T-helper 17 cell (primary cell): ENCODE measurements at regions not wholly inside any gene's neighbourhood (a gene's known extent, or its start where the extent isn't known, plus 50 kb on each side); places are given as distances from the start of the nearest gene placed in this dataset.
A peak's percentile ranks its signal among the peaks of the same experiment; 100 is the strongest.

Experiments used
- ATAC-seq: fragments of 150-1000 bp; cut with Tn5 transposase; 2 replicates; pipeline ENCODE4 v1.10.0; 2021; ENCODE audit warnings: mild to moderate bottlenecking, moderate library complexity
- DNase-seq, 3 donors: peaks; one replicate each; pipeline versions ENCODE4 v3.0.0 to v3.0.0-alpha.2; 2020 to 2021
- H3K9me3 ChIP-seq: one replicate; pipeline ENCODE4 v1.7.0; 2013; ENCODE audit warnings: low read length, mild to moderate bottlenecking; ENCODE audit not compliant: control insufficient read depth, poor library complexity, severe bottlenecking
- H3K27ac Mint-ChIP-seq: one replicate; pipeline ENCODE4 v1.8.0; 2022; ENCODE audit warnings: mild to moderate bottlenecking, moderate library complexity, mixed read lengths
- H3K27me3 Mint-ChIP-seq: one replicate; pipeline ENCODE4 v1.8.0; 2022; ENCODE audit warnings: mixed read lengths
- H3K36me3 Mint-ChIP-seq: one replicate; pipeline ENCODE4 v1.8.0; 2022; ENCODE audit warnings: low read depth, mixed read lengths
- H3K4me1 Mint-ChIP-seq: one replicate; pipeline ENCODE4 v1.8.0; 2022; ENCODE audit warnings: mild to moderate bottlenecking, mixed read lengths
- H3K4me3 Mint-ChIP-seq: one replicate; pipeline ENCODE4 v1.8.0; 2022; ENCODE audit warnings: mild to moderate bottlenecking, moderate library complexity, mixed read lengths

GRCh38 chr20:23242556-23243180 lies 107.9 kb upstream of the NXT1 start:
- peaks cover 27% of the 10 kb centered on the region for H3K27me3 Mint-ChIP-seq
- ATAC-seq (no peak), DNase-seq (no peak)
- H3K4me1 Mint-ChIP-seq: no peaks in the 10 kb centered on the region
- no peaks in the 10 kb centered on the region for H3K9me3 ChIP-seq
- no peak overlapping the region for H3K4me3 Mint-ChIP-seq
- no peaks in the 10 kb centered on the region for H3K36me3 Mint-ChIP-seq
- H3K27ac Mint-ChIP-seq: no peak overlapping the region

- H3K4me1 Mint-ChIP-seq: no peaks in the 10 kb centered on the region
- peaks cover 23% of the 10 kb centered on the region for H3K27me3 Mint-ChIP-seq
- no peak for ATAC-seq
- no peak overlapping the region for H3K27ac Mint-ChIP-seq
- DNase-seq: no peak
- H3K4me3 Mint-ChIP-seq: no peak overlapping the region
- no peaks in the 10 kb centered on the region for H3K36me3 Mint-ChIP-seq
- H3K9me3 ChIP-seq: no peaks in the 10 kb centered on the region
These were observed 108.5 kb upstream of the NXT1 start for GRCh38 chr20:23242104-23242503.

GRCh38 chr20:23241416-23241815 lies 109.2 kb upstream of the NXT1 start:
- Mint-ChIP-seq H3K27ac (no peak overlapping the region), H3K27me3 (peaks cover 16% of the 10 kb centered on the region), H3K4me3 (no peak overlapping the region), H3K4me1 (no peaks in the 10 kb centered on the region), H3K36me3 (no peaks in the 10 kb centered on the region)
- DNase-seq: no peak
- ATAC-seq: no peak
- H3K9me3 ChIP-seq: no peaks in the 10 kb centered on the region

- H3K36me3 Mint-ChIP-seq: no peaks in the 10 kb centered on the region
- no peak for ATAC-seq
- H3K27ac Mint-ChIP-seq: no peak overlapping the region
- DNase-seq: no peak
- H3K27me3 Mint-ChIP-seq: peaks cover 14% of the 10 kb centered on the region
- H3K9me3 ChIP-seq: no peaks in the 10 kb centered on the region
- no peaks in the 10 kb centered on the region for H3K4me1 Mint-ChIP-seq
- H3K4me3 Mint-ChIP-seq: no peak overlapping the region
These were observed 110.1 kb upstream of the NXT1 start for GRCh38 chr20:23240519-23240918.

GRCh38 chr20:23237201-23237600 lies 113.4 kb upstream of the NXT1 start:
- Mint-ChIP-seq H3K4me3 (no peak overlapping the region), H3K36me3 (no peaks in the 10 kb centered on the region), H3K27ac (no peak overlapping the region), H3K4me1 (no peaks in the 10 kb centered on the region), H3K27me3 (peaks cover 9% of the 10 kb centered on the region)
- no peaks in the 10 kb centered on the region for H3K9me3 ChIP-seq
- ATAC-seq: no peak
- no peak for DNase-seq

GRCh38 chr20:23235173-23236027 lies 115.2 kb upstream of the NXT1 start:
- no peak overlapping the region for H3K4me3 Mint-ChIP-seq

GRCh38 chr20:23234311-23235078 lies 116.1 kb upstream of the NXT1 start:
- no peaks in the 10 kb centered on the region for H3K9me3 ChIP-seq
- DNase-seq (no peak), ATAC-seq (no peak)
- H3K4me1 Mint-ChIP-seq: no peaks in the 10 kb centered on the region
- H3K36me3 Mint-ChIP-seq: peaks cover 2% of the 10 kb centered on the region
- H3K4me3 Mint-ChIP-seq: no peak overlapping the region
- no peak overlapping the region for H3K27ac Mint-ChIP-seq
- H3K27me3 Mint-ChIP-seq: peaks cover 10% of the 10 kb centered on the region

More at GRCh38 chr20:23235173-23236027, 115.2 kb upstream of the NXT1 start:
- peaks cover 2% of the 10 kb centered on the region for H3K36me3 Mint-ChIP-seq
- ATAC-seq (peak; percentile 59), DNase-seq (peak in 1 of 3 donors; percentile 19)
- no peaks in the 10 kb centered on the region for H3K9me3 ChIP-seq
- no peaks in the 10 kb centered on the region for H3K4me1 Mint-ChIP-seq
- peaks cover 5% of the 10 kb centered on the region for H3K27me3 Mint-ChIP-seq
- H3K27ac Mint-ChIP-seq: no peak overlapping the region

GRCh38 chr20:23233341-23233740 lies 117.2 kb upstream of the NXT1 start:
- Mint-ChIP-seq H3K27ac (no peak overlapping the region), H3K4me3 (no peak overlapping the region), H3K4me1 (no peaks in the 10 kb centered on the region), H3K36me3 (peaks cover 2% of the 10 kb centered on the region), H3K27me3 (peaks cover 10% of the 10 kb centered on the region)
- H3K9me3 ChIP-seq: no peaks in the 10 kb centered on the region
- DNase-seq: no peak
- no peak for ATAC-seq

- no peaks in the 10 kb centered on the region for H3K9me3 ChIP-seq
- Mint-ChIP-seq H3K36me3 (peaks cover 2% of the 10 kb centered on the region), H3K4me1 (no peaks in the 10 kb centered on the region), H3K4me3 (no peak overlapping the region), H3K27ac (no peak overlapping the region), H3K27me3 (peaks cover 6% of the 10 kb centered on the region)
- ATAC-seq: no peak
- no peak for DNase-seq
These were observed 117.8 kb upstream of the NXT1 start for GRCh38 chr20:23232679-23233308.

GRCh38 chr20:23232219-23232581 lies 118.4 kb upstream of the NXT1 start:
- Mint-ChIP-seq H3K4me1 (no peaks in the 10 kb centered on the region), H3K36me3 (peaks cover 2% of the 10 kb centered on the region), H3K4me3 (no peak overlapping the region), H3K27me3 (peaks cover 6% of the 10 kb centered on the region), H3K27ac (no peak overlapping the region)
- no peaks in the 10 kb centered on the region for H3K9me3 ChIP-seq
- no peak for ATAC-seq
- DNase-seq: no peak

- no peak for DNase-seq
- Mint-ChIP-seq H3K4me3 (no peak overlapping the region), H3K27me3 (peaks cover 6% of the 10 kb centered on the region), H3K36me3 (peaks cover 2% of the 10 kb centered on the region), H3K27ac (no peak overlapping the region), H3K4me1 (no peaks in the 10 kb centered on the region)
- no peaks in the 10 kb centered on the region for H3K9me3 ChIP-seq
- no peak for ATAC-seq
These were observed 118.9 kb upstream of the NXT1 start for GRCh38 chr20:23231561-23232218.

GRCh38 chr20:23230766-23231385 lies 119.7 kb upstream of the NXT1 start:
- H3K9me3 ChIP-seq: no peaks in the 10 kb centered on the region
- H3K27ac Mint-ChIP-seq: no peak overlapping the region
- no peaks in the 10 kb centered on the region for H3K4me1 Mint-ChIP-seq
- DNase-seq (no peak), ATAC-seq (no peak)
- no peak overlapping the region for H3K4me3 Mint-ChIP-seq
- H3K27me3 Mint-ChIP-seq: peaks cover 6% of the 10 kb centered on the region
- H3K36me3 Mint-ChIP-seq: peaks cover 2% of the 10 kb centered on the region
